D341Med (cell line): ENCODE measurements at regions not wholly inside any gene's neighbourhood (a gene's known extent, or its start where the extent isn't known, plus 50 kb on each side); places are given as distances from the start of the nearest gene placed in this dataset.

Experiments
- DNase-seq: peaks from one replicate; pipeline ENCODE4 v3.0.0; 2012; ENCODE audit warnings: low spot score

DNA sequence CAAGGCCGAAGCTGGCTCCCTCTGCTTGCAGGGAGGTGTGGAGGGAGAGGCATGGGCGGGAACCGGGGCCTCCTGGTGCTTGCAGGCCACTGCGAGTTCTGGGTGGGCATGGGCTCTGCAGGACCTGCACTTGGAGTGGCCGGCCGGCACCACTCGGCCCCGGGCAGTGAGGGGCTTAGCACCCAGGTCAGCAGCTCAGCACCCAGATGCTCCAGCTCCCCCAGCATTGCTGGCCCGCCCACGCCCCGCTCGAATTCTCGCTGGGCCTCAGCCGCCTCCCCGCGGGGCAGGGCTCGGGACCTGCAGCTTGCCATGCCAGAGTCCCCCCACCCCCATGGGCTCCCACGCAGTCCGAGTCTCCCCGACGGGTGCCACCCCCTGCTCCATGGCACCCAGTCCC lies 176.2 kb upstream of the FAM98A start:
- DNase-seq: no peak

DNA sequence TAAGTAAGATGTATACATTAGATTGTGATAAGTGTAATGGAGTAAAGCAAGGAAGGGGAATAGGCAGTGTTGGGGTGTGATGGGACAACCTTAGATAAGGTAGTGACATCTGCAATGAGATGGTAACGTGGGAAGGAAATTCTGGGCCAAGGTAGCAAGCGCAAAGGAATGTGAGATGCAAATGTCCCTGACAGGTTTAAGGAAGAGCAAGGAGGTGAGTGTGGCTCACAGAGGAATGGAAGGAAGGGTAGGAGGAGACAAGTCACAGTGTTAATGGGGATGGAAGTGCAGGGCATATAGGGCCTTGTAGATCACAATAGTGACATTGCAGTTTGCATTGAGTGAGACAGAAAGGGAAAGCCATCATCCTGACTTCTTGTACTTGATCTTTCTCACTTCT lies 170.9 kb upstream of the FAM98A start:
- DNase-seq: no peak

DNA sequence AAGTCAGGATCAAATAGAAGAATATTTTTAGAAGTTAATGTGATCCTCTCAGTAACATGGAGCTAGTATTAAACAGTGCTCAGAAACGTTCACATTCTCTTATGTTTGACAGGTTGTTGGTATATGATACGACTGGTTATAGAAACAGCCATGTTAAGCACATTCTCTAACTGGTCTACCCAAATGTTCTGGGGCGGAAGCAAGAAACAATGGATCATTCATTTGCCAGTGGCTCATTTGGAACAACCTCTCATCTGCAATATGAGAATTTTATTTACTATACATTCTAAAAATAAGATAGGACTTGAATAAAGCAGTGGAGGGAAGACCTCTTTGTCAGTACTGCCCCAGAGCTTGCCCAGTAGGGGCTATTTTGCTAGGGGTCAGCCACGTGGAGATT lies 167.1 kb upstream of the FAM98A start:
- no peak for DNase-seq

DNA sequence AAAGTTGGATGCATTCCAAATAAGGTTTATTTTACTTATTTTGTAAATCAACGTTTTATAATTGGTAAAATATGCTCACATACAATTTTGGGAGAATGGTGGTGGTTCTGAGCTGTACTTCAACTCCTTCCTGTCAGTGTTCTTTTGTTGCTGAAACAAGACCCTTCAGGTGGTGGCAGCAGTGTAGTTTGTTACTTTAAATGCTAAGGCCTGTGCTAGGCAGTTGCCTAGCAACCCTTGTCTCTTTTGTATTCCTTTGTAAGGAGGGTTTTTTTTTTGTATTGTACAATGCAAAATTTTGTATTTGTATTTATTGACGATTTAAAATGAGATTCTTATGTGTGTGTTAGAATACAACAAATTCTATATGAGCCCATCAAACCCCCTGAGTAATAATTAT lies 166.0 kb upstream of the FAM98A start:
- no peak for DNase-seq

DNA sequence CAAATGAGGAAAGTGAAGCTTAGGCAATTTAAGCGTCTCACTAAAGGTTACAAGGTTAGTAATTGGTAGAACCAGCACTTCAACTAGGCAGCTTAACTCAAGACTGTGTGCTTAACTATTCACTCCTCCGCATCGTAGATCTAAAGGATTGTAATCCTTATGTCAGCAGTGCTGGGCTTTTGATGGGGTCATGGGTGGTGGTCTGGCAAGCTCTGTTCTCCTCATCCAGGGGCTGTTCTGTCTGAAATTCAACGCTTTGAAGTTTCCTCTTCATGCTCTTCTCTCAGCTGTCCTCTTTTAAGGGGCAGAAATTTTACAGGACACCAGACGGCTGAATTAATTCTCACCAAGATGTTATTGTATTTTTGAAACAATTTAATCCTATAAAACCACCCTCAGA lies 165.5 kb upstream of the FAM98A start:
- no peak for DNase-seq

DNA sequence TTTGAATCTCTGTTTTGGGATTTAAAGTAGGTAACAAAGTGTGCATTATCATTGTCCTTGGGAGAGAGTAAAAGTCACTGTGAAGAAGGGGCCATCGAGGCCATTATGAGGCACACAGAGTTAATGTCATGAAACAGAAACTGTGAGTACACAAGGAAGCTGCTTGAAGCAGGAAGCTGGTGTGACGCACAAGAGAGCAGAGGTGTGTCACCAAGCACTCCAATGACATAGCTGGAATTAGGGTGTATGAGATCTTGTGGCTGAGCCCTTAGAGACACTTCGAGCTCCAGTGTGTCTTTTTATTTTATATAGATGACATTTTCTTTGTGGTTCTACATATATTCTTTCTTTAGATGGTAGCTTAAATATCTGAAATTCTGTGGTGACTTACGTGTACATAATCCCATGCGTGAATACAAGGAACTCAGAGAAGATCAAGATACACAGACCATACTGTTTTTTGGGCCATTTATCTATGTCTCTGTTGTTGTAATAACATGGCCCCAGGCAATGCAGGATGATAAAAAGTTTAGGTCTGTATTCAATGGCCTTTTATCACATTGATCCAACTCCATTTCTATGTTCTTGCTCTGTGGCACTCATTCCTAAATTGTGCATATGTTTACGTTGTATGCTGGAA lies 164.7 kb upstream of the FAM98A start:
- no peak for DNase-seq

DNA sequence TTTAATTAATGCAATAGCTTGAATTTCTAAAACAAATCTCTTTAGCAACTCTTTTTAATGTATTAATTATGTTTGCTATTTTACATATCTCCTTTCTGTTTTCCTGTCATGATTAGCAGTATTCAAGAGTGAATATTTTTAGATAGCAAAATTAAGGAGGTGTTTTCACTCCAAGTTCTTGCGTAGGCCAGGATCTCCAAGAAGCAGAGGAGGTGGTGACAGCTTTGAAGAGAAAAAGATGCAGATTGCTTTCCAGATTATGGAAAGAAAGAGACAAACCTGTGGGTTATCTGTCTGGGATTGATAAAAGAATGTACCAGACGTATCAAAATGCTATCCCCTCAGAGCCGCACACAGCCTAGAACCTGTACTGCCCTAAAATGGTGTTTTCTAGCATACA lies 163.5 kb upstream of the FAM98A start:
- DNase-seq: no peak

DNA sequence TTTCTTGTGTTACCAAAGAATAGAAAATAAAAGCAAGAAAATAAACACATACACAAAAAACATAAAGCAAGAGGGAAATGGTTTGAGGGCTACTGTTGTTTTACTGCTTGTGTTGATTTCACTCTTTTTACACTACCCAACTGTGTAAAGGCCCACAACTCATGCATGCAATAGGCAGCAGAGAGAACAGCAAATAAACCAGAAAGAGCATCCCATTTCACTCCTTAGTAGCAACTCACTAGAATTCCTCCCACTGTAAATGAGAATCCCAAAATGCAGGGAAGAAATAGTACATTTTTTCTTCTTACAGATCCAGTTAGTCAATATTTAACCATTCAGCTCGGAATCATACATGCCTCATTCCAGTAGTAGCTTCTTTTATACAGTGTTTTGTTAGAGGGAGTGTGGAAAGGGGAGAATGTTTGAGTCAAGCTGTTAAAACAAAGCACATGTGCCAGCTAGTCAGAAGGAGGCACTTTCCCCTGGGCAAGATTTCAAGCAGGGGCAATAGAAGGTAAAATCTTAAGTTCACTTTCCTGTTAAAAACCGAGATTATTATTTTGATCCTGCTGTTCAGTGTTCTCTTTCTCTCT lies 147.2 kb upstream of the FAM98A start:
- no peak for DNase-seq

DNA sequence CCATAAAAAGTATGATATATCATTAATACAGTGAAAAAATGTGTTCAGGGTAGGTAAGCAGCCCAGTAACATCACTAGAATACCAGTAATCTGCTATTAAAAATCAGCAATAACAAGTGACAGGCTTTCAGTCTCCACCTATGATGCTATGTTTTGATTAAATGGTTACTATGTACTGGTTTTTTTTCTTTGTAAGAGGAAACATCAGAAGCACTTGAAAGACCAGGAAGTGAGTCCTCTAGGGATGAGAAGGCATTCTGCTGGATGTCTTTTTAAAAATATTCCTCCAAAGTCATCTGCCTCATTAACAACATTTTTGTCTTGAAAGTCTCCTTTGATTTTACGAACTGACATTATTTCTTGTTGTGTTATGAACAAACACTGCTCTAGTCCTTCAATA lies 136.0 kb upstream of the FAM98A start:
- DNase-seq: no peak

DNA sequence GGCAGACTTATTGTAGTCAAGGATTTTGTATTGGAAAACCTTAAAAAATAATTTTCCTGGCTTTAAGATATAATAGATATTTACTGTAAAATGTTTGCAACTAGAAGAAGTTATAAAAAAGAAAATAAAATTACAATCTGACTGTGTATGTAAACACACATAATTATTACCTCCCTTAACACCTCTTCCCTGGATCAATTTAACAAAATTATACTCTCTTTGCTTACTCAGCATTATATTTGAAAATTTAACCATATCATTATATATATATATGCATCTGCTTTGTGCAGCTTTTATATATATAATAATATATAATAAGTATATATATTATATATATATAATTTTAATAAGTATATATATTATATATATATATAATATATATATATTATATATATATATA lies 131.7 kb upstream of the FAM98A start:
- no peak for DNase-seq

DNA sequence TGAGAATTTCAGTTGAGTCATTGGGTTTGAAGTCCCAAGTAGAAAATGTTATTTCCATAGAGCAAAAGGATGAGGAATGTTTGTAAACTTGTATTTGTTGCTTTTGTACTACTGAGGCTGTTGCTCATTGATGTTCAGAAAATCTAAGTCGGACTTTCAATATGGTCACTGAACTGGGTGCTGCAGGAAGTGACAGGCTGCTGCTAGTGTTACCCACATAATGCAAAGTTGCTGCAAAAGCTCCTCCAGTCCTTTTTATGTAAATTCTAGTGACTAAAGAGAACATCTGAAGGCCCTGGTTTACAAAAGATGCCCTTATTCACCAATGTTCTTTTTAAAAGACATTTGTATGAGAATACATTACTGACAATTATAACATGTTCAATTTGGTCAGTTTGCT lies 131.1 kb upstream of the FAM98A start:
- DNase-seq: no peak

DNA sequence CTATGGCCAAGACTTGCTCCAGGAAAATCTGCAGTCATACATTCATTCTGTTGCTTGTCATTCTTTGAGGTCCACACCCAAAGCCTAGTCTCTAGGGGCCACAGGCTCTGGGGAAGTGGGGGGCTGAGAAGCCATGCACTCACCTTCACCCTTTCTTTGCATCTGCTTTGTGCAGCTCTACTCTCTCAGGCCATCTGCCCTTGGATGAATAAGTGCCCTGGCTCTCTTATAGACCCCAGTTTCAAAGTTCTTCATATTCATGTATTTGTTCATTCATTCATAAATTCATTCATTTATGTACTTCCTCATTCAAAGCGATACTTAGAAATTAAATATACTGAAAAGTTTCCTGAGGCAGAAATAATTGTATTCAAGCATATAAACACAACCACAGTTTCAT lies 130.3 kb upstream of the FAM98A start:
- DNase-seq: no peak

DNA sequence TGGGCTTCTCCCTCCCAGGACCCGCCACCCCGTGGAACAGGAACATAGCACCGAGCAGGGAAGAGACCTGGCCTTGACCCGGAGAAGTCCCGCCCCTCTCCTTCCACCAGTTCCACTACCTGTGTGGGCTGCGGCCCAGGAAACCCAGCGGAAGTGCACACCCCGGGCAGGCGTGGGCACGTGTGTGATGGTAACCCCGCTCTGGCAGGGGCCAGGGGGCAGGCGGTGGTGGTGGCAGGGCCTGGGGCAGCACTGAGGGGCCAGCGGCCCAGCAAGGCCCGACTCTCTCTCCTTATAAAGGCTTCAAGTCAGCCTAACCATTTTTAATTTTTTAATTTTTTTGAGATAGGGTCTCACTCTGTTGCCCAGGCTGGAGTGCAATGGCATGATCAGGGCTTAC lies 129.0 kb upstream of the FAM98A start:
- DNase-seq: no peak

DNA sequence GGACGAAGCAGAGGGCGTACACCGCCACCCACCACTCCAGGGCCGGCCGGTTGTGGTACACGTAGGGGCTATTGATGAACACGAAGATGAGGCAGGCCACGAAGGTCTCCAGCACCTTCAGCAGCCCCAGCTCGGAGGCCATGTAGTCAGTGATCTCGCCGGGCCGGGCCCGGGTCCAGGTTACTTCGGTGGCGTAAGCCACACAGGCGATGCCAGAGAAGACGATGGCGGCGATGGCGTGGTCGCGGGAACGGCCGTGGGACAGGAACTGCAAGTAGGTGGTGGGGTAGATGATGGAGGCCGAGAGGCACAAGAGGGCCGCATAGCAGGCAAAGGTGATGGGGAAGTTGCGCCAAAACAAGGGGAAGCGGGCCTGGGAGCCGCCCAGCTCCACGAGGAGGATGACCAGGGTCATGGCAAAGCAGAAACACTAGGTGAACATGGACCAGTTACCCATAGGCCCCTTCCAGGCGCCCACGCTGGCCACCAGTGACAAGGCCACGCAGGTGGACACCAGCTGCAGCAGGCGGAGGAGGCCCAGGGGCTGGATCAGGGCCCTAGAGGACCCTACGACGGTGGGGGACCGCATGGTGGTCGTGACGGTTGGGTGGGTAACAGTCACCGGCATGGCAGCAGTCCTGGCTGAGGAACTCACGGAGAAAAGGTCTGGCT lies 128.4 kb upstream of the FAM98A start:
- no peak for DNase-seq

DNA sequence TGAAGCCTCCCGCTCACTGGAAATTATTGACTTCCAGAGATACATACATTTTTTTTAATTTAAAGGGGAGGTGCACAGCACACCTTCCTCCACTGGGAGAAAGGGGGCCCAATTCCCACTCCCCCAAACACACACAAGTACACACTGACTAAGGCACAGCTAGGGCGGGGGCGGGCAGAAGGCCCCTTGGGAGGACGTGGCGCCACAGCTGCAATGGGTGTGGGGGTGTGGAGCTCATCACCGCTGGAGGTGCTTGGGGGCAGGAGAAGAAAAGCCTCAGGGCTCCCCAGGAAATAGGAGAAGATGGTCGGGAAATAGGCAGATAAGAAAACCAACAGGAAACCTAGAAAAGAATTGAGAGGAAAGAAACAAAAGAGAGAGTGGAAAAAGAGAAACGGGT lies 127.3 kb upstream of the FAM98A start:
- no peak for DNase-seq

DNA sequence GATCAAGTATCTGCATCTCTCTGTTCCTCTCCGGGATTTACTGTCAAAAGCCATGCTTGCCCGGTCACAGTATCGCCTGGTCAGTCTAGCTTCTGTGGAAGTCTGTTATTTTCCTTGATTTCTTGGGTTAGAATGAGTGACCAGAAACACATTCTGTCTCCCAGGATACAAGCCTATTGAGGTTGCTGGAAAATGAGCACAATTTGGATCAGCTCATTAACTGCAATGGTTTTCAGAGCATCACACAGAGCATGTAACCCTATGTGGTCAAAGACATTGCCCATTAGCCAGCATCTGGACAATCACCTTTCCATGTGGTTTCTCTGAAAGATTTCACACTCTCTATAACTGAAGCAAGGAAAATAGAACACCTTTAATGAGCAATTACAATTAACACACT lies 124.2 kb upstream of the FAM98A start:
- DNase-seq: no peak

DNA sequence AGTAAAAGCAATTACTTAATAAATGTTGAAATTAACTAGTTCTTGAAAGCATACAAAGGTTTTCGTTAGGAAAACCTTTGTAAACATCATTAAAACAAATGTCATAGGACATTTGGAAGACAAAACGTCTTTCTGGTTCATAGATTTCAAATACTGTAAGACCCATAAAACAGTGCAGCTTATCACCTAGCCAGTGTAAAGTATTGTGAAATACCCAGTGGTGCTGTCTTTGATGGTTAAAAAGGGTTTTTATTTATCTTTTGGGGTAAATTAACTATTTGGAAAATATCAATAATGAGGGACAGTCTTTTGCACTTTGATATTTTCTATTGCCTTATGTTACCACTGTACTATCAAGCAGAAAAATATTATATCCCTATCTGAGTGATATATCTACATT lies 120.0 kb upstream of the FAM98A start:
- DNase-seq: no peak

DNA sequence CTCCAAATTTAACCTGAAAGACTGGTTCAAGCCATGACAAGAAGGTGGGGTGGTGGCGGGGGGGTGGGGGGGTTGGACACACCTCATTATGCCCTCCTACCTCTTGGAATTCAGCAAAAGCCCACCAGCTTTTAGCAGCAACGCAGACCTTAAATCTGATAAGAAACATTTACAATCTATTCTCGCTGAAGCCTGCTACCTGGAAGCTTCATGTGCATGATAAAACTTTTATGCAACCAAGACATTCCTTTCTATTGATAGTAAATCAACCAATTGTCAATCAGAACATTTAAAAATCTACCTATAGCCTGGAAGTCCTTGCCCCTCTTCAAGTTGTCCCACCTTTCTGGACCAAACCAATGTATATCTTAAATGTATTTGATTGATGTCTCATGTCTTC lies 113.6 kb upstream of the FAM98A start:
- DNase-seq: no peak

DNA sequence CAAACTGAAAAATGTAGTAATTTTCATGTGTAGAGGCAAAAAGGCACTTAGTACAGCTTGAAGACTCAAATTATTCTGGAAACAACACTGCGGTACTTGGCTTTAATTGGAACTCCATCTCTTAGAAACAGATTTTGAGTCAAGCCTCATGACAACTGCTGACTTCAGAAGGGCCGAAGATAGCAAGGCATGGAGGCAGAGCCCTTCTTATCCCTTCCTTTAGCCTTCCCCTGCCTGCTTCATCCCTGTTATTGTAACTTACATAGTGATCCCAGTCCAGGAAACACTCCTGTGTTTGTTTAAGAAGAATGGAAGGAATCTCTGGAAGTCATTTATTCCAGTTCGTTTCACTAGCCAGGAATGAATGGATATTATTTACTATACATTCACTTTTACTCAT lies 110.9 kb upstream of the FAM98A start:
- no peak for DNase-seq

DNA sequence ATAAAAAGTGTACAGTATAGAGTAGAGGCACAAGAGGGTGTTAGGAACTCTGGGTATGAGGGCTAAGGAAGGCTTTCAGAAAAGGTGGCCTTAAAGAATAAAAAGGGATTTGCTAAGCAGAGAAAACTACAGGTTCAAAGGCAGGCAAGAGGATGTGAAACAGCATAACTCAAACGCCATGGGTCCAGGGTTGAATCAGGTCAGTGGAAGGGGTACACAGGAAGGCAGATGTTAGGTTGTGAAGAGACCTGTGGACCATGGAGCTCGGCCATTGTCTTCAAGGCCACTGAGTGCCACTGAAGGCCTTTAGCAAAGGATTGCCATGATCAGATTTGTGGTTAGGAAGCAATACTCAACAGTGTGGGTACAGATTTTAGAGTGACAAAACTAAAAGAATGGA lies 108.2 kb upstream of the FAM98A start:
- DNase-seq: no peak

DNA sequence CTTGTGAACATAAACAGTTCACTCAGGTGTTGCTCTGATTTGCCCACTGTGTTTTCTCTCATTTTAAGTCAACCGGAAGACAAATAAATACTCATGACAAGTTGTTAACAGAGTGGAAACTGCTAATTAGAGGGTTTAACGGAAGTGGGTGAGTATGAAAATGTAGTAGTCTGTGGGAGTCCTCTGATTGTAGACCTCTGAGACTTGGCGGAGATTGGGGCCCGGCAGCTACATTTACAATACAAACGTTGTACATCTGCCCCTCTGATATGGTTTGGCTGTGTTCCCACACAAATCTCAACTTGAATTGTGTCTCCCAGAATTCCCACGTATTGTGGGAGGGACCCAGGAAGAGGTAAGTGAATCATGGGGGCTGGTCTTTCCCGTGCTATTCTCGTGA lies 107.3 kb upstream of the FAM98A start:
- no peak for DNase-seq

DNA sequence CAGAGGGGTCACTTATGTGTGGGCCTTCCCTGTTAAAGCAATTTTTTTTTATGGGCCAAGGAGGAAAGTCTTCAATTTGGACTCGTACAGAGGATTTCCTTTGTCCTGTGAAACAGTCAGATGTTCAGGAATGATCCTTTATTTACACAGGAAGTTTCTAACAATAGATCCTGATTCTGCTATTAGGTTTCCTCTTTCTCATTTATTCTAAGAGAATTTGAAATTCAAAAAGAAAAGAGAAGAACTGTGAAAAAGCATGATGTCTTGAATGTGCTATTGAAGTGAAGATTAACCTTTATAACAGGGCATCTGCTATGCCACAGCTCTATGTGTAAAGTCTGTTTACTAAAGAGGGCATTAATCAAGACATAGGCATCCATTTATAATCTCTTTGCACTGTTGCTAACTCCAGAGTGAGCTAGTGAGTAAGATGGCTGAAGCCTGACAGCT lies 105.3 kb upstream of the FAM98A start:
- DNase-seq: no peak

DNA sequence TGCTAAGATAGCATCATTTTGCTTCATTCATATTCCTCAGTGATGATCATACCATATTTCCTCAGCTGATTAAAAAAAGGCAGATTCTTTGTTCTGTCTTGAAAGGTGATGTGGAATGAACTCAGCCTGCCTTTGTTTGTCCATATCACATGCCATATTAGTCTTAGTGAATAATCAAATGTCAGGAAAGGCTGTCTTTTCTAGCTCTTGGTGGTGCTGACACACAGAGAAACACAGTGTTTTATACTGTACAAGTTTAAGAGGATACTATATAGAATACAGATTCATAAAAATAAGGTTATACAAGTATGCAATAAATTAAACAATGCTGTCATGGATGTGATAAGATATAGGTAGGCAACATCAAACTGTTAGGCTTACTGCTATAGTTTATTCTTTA lies 97.1 kb upstream of the FAM98A start:
- DNase-seq: no peak

DNA sequence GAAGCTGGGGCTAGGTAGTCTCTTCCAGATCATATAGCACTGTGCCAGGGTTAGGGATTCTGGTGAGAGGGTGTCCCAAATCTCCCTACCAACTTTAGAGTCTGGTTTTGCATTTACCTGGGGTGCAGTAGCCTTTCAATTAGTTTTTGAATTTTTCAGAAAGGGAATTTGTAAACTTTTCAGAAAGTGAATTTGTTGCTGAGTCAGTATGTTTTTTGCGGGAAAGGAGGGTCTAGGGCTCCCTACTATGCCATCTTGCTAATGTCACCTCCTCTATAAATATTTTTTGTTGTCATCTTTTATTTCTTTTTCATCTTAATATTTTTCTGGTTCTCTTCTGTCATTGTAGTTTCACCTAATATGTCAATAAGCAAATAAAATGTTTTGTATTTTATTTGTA lies 95.8 kb upstream of the FAM98A start:
- DNase-seq: no peak
